IMR-90 (cell line): ENCODE measurements at regions not wholly inside any gene's neighbourhood (a gene's known extent, or its start where the extent isn't known, plus 50 kb on each side); places are given as distances from the start of the nearest gene placed in this dataset.

Experiments used
- ATAC-seq: fragments of 200-7000 bp; cut with Tn5 transposase; 2 replicates; pipeline ENCODE4 v1.9.1; 2020; ENCODE audit warnings: low read depth, mild to moderate bottlenecking, moderate library complexity
- BruUV-seq: library from RNA; stranded (reverse); fragments of 400-500 nt; replicated peaks from 2 replicates; lab custom pipeline; 2021; lab: Mats Ljungman, UMichigan
- CTCF ChIA-PET: fragments of 300-600 bp; formaldehyde crosslinking; extraction: SDS; loops from one replicate; lab custom pipeline; 2021; ENCODE audit warnings: antibody characterized with exemption; lab: Yijun Ruan, JAX
- POLR2A ChIA-PET: fragments of 300-600 bp; sonication (Branson Sonifier 250); formaldehyde crosslinking; loops from one replicate; lab custom pipeline; 2022; ENCODE audit warnings: antibody characterized with exemption; ENCODE audit not compliant: unreplicated experiment; lab: Charles Lee
- DNase-seq: peaks from one replicate; pipeline ENCODE4 v3.0.0; 2013
- H2AFZ ChIP-seq: replicated peaks from 2 replicates; pipeline ENCODE3; 2013; ENCODE audit warnings: low read length, mild to moderate bottlenecking; ENCODE audit not compliant: poor library complexity
- H2AK5ac ChIP-seq: 2 replicates; pipeline ENCODE4 v1.6.1; 2013; ENCODE audit warnings: low read depth, low read length, inconsistent platforms
- H2AK9ac ChIP-seq: replicated peaks from 2 replicates; pipeline ENCODE3; 2013; ENCODE audit warnings: mild to moderate bottlenecking, low read depth, low read length, moderate library complexity; ENCODE audit not compliant: poor library complexity
- H2BK120ac ChIP-seq: 2 replicates; pipeline ENCODE4 v1.6.1; 2013; ENCODE audit warnings: low read depth, low read length, inconsistent platforms
- H2BK15ac ChIP-seq: 3 replicates; pipeline ENCODE4 v1.6.1; 2013; ENCODE audit warnings: low read depth, low read length, inconsistent platforms
- H2BK20ac ChIP-seq: 2 replicates; pipeline ENCODE4 v1.6.1; 2013; ENCODE audit warnings: low read depth, mild to moderate bottlenecking, inconsistent platforms, low read length, moderate library complexity
- H2BK5ac ChIP-seq: 2 replicates; pipeline ENCODE4 v1.6.1; 2013; ENCODE audit warnings: mild to moderate bottlenecking, low read depth, low read length, inconsistent platforms; ENCODE audit not compliant: poor library complexity, severe bottlenecking
- H3K14ac ChIP-seq: replicated peaks from 2 replicates; pipeline ENCODE4 v1.6.1; 2013; ENCODE audit warnings: low read depth, low read length, inconsistent platforms
- H3K18ac ChIP-seq: 2 replicates; pipeline ENCODE4 v1.6.1; 2013; ENCODE audit warnings: low read depth, low read length, control low read depth
- H3K23ac ChIP-seq: 2 replicates; pipeline ENCODE4 v1.6.1; 2013; ENCODE audit warnings: low read depth, low read length, inconsistent platforms
- H3K27ac ChIP-seq: 2 replicates; pipeline ENCODE4 v1.5.1; 2013; ENCODE audit warnings: mild to moderate bottlenecking, control low read depth, low read length; ENCODE audit not compliant: insufficient read depth
- H3K27me3 ChIP-seq: 2 replicates; pipeline ENCODE4 v1.6.1; 2013; ENCODE audit warnings: low read length; ENCODE audit not compliant: control insufficient read depth, insufficient read depth
- H3K36me3 ChIP-seq: 2 replicates; pipeline ENCODE4 v1.6.1; 2013; ENCODE audit warnings: low read length, mixed read lengths; ENCODE audit not compliant: control insufficient read depth, insufficient read depth
- H3K4ac ChIP-seq: 2 replicates; pipeline ENCODE4 v1.6.1; 2013; ENCODE audit warnings: low read depth, low read length, inconsistent platforms
- H3K4me1 ChIP-seq: 2 replicates; pipeline ENCODE4 v1.6.1; 2013; ENCODE audit warnings: low read length, mixed read lengths; ENCODE audit not compliant: control insufficient read depth, insufficient read depth
- H3K4me2 ChIP-seq: 2 replicates; pipeline ENCODE4 v1.6.1; 2013; ENCODE audit warnings: low read depth, mild to moderate bottlenecking, control low read depth, low read length, moderate library complexity
- H3K4me3 ChIP-seq: 2 replicates; pipeline ENCODE4 v1.5.1; 2013; ENCODE audit warnings: low read depth, mild to moderate bottlenecking, control low read depth, low read length, moderate library complexity; ENCODE audit not compliant: insufficient read depth
- H3K56ac ChIP-seq: 2 replicates; pipeline ENCODE4 v1.6.1; 2013; ENCODE audit warnings: low read length, inconsistent platforms; ENCODE audit not compliant: insufficient read depth; ENCODE audit errors: extremely low read depth
- H3K79me1 ChIP-seq, 2 experiments: 2 replicates each; pipeline ENCODE4 v1.6.1; 2013; ENCODE audit warnings: low read length in 2 of 2, inconsistent platforms in 1 of 2, low read depth in 1 of 2
- H3K9ac ChIP-seq: 2 replicates; pipeline ENCODE4 v1.6.1; 2013; ENCODE audit warnings: low read depth, low read length, control low read depth
- H3K9me1 ChIP-seq: 2 replicates; pipeline ENCODE4 v1.6.1; 2013; ENCODE audit warnings: low read length, inconsistent platforms; ENCODE audit not compliant: insufficient read depth
- H3K9me3 ChIP-seq: 2 replicates; pipeline ENCODE4 v1.6.1; 2013; ENCODE audit warnings: low read length; ENCODE audit not compliant: control insufficient read depth, insufficient read depth
- H4K20me1 ChIP-seq: 2 replicates; pipeline ENCODE4 v1.6.1; 2013; ENCODE audit warnings: low read length, inconsistent platforms; ENCODE audit not compliant: insufficient read depth
- H4K5ac ChIP-seq: 2 replicates; pipeline ENCODE4 v1.6.1; 2013; ENCODE audit warnings: mild to moderate bottlenecking, low read depth, low read length, control low read depth
- H4K8ac ChIP-seq, 2 experiments: 2 replicates each; pipeline ENCODE4 v1.6.1; 2013; ENCODE audit warnings: low read depth in 2 of 2, low read length in 2 of 2, control low read depth in 1 of 2, inconsistent platforms in 1 of 2
- H4K91ac ChIP-seq: 2 replicates; pipeline ENCODE4 v1.6.1; 2013; ENCODE audit warnings: low read depth, low read length, inconsistent platforms; ENCODE audit not compliant: insufficient read depth
- BHLHE40 ChIP-seq: fragments of 150-350 bp; IDR thresholded peaks from 2 replicates; pipeline ENCODE4 v1.6.1; 2016; ENCODE audit warnings: mild to moderate bottlenecking, low read depth, low read length
- CEBPB ChIP-seq: IDR thresholded peaks from 2 replicates; pipeline ENCODE4 v1.6.1; 2012; ENCODE audit warnings: low read depth, low read length, improper control_type of control experiment
- MAZ ChIP-seq: IDR thresholded peaks from 2 replicates; pipeline ENCODE4 v1.6.1; 2012; ENCODE audit warnings: low read depth, mild to moderate bottlenecking, low read length, improper control_type of control experiment, moderate library complexity, borderline replicate concordance
- RAD21 ChIP-seq: IDR thresholded peaks from 2 replicates; pipeline ENCODE4 v1.6.1; 2012; ENCODE audit warnings: low read length, improper control_type of control experiment
- RCOR1 ChIP-seq: IDR thresholded peaks from 2 replicates; pipeline ENCODE4 v1.6.1; 2012; ENCODE audit warnings: mild to moderate bottlenecking, low read length, improper control_type of control experiment; ENCODE audit not compliant: insufficient replicate concordance
- RFX5 ChIP-seq: IDR thresholded peaks from 2 replicates; pipeline ENCODE4 v1.8.0; 2012; ENCODE audit warnings: low read depth, mild to moderate bottlenecking, low read length, moderate library complexity
- SMC3 ChIP-seq: fragments of 150-350 bp; IDR thresholded peaks from 2 replicates; pipeline ENCODE4 v1.6.1; 2016; ENCODE audit warnings: low read depth, mild to moderate bottlenecking, antibody characterized with exemption, low read length, moderate library complexity
- WGBS, 2 experiments: methylation state at CpG; one replicate each; pipeline versions ENCODE4 v1.1.5 to v1.1.7; 2013; ENCODE audit warnings: missing lambda C conversion rate in 2 of 2; ENCODE audit not compliant: insufficient read length in 1 of 2; ENCODE audit errors: extremely low coverage in 2 of 2; 5-methylcytosine and 5-hydroxymethylcytosine counted together
- dilution Hi-C: fragments of 300-500 bp; cut with HindIII; formaldehyde crosslinking; loops from one replicate; pipeline ENCODE4 v1.14.3; 2018; ENCODE audit warnings: low sequenced_read_pairs; ENCODE audit not compliant: unreplicated experiment
- in situ Hi-C: fragments of 300-500 bp; cut with MboI; formaldehyde crosslinking; loops from 3 replicates; pipeline ENCODE4 v1.14.3; 2019; ENCODE audit warnings: low sequenced_read_pairs, inconsistent platforms, mixed read lengths
- intact Hi-C: fragments of 100-400 bp; cut with micrococcal nuclease; formaldehyde crosslinking; loops from 2 replicates; pipeline ENCODE4 v1.10.0; 2022

- peaks cover 9% of the 10 kb centered on the region for H3K9me3 ChIP-seq
- H3K36me3 ChIP-seq, result no peaks in the 10 kb centered on the region
- no peaks in the 10 kb centered on the region for H3K9me1 ChIP-seq
- no peak overlapping the region for H2BK5ac ChIP-seq
- dilution Hi-C loops (no loop called here), in situ Hi-C loops (no loop called here), intact Hi-C loops (no loop called here)
- H3K4ac ChIP-seq, result no peak overlapping the region
- H3K4me1 ChIP-seq, result no peaks in the 10 kb centered on the region
- TF ChIP-seq RAD21 (no peak), CEBPB (no peak), BHLHE40 (no peak), RFX5 (no peak), MAZ (no peak), RCOR1 (no peak), SMC3 (no peak)
- DNase-seq, result no peak
- ChIA-PET POLR2A (no interaction called here), CTCF (no interaction called here)
- H4K8ac ChIP-seq, result no peak overlapping the region
- H2AFZ ChIP-seq, result no peak overlapping the region
- no peak overlapping the region for H3K14ac ChIP-seq
- H2BK120ac ChIP-seq, result no peak overlapping the region
- no peak overlapping the region for H2AK5ac ChIP-seq
- H3K4me2 ChIP-seq, result no peak overlapping the region
- H2BK15ac ChIP-seq, result no peak overlapping the region
- no peak overlapping the region for H4K5ac ChIP-seq
- ATAC-seq, result no peak
- H2BK20ac ChIP-seq, result no peak overlapping the region
- no peak overlapping the region for H3K9ac ChIP-seq
- WGBS, 2 experiments, result no CpG with 5 or more reads among the region's 3 CpGs
- no peak overlapping the region for H4K91ac ChIP-seq
- H2AK9ac ChIP-seq, result no peak overlapping the region
- no peaks in the 10 kb centered on the region for H3K27me3 ChIP-seq
- H3K4me3 ChIP-seq, result no peak overlapping the region
- H3K23ac ChIP-seq, result no peak overlapping the region
- no peak overlapping the region for H3K27ac ChIP-seq
- no peak overlapping the region for H3K56ac ChIP-seq
- no TSS peak for BruUV-seq
- H3K79me1 ChIP-seq, result no peaks in the 10 kb centered on the region
- no peaks in the 10 kb centered on the region for H4K20me1 ChIP-seq
- H3K18ac ChIP-seq, result no peak overlapping the region
Observed at GRCh38 chr16:35325936-35326335, 1866.5 kb downstream of the TP53TG3F start.
